Retinal pigment epithelial cell (primary cell): ENCODE measurements at regions not wholly inside any gene's neighbourhood (a gene's known extent, or its start where the extent isn't known, plus 50 kb on each side); places are given as distances from the start of the nearest gene placed in this dataset.

Experiments used
- DNase-seq: peaks from one replicate; pipeline ENCODE4 v3.0.0-alpha.2; 2010; ENCODE audit warnings: low read depth
- H3K4me3 ChIP-seq: 2 replicates; pipeline ENCODE4 v1.5.1; 2011; ENCODE audit warnings: mild to moderate bottlenecking, low read length, control low read depth, moderate library complexity
- TF ChIP-seq, protein P1 (sequence below): conservative IDR thresholded peaks from 2 replicates; pipeline ENCODE4 v1.5.1; 2011; ENCODE audit warnings: low read depth, low read length, control low read depth, inconsistent platforms

DNA sequence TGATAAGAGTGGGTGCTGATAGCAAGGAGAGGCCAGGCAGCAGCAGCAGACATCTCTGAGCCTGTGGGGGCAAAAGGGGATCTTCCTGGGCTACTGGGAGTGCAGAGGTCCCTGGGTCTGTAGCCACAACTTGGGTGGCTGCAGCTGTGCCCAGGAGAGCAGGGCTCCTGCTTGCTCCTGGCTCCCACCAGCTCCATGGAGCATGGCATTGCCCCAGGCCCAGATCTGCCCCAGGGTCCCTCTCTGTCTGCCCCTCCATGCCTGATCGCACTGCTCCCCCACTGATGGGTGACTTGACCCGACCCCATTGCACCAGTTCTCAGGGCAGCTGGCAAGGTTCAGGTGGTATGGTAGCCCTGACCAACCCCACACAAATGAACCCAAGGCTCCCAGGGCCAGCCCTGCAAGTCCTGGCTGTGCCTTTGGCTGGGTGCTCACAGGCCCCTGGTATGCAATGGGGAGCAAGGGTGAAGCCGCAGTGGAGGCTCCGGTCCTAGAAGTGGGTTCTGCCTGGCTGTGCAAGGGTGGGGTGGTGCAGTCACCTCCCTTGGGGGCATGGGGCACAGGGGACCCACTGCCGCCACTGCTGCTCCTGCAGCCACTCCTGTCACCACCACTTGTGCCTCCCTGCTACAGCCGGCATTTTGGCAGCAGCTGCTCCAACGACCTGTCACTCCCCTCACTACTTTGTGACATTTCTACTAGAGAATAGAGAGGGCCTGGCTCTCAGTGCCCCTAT lies 184.9 kb downstream of the NPFFR2 start:
- no peak overlapping the region for H3K4me3 ChIP-seq
- DNase-seq = no peak
- TF ChIP-seq, protein P1, sequence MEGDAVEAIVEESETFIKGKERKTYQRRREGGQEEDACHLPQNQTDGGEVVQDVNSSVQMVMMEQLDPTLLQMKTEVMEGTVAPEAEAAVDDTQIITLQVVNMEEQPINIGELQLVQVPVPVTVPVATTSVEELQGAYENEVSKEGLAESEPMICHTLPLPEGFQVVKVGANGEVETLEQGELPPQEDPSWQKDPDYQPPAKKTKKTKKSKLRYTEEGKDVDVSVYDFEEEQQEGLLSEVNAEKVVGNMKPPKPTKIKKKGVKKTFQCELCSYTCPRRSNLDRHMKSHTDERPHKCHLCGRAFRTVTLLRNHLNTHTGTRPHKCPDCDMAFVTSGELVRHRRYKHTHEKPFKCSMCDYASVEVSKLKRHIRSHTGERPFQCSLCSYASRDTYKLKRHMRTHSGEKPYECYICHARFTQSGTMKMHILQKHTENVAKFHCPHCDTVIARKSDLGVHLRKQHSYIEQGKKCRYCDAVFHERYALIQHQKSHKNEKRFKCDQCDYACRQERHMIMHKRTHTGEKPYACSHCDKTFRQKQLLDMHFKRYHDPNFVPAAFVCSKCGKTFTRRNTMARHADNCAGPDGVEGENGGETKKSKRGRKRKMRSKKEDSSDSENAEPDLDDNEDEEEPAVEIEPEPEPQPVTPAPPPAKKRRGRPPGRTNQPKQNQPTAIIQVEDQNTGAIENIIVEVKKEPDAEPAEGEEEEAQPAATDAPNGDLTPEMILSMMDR = no peak

DNA sequence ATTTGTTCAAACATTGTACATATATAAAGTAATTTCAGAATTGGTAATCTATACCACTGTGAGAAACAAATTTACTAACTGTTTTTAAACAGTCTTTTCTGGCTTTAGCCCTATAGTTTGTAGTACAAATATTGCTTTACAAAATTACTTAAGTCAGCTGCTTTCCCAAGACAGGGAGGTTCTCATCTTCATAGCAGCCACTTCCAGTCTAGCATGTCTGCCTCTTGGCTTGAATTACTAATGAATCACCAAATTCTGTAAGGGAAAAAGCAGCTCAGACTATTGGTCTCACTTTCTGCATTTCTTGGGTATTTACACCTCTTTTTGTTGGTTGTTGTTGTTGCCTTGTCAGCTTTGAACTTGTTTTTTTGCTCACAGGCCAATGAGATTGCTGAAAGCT lies 187.2 kb downstream of the NPFFR2 start:
- no peak overlapping the region for H3K4me3 ChIP-seq
- no peak for DNase-seq
- TF ChIP-seq, protein P1 = no peak
